Activated T-helper 1 cell treated with Interleukin-2 at 50 U/mL for 16 hours (primary cell): ENCODE measurements at regions not wholly inside any gene's neighbourhood (a gene's known extent, or its start where the extent isn't known, plus 50 kb on each side); places are given as distances from the start of the nearest gene placed in this dataset.
"Not testable (repeated sequence)": the region's sequence is repeated elsewhere in the genome, so short reads cannot be mapped to it uniquely, and the experiment has no call there.

ENCODE experiments used
- DNase-seq: peaks from one replicate; pipeline ENCODE4 v3.0.0-alpha.2; 2020; ENCODE audit warnings: low read depth

GRCh38 chr21:15932726-15933125 lies 202.9 kb downstream of the USP25 start:
- DNase-seq: no peak

GRCh38 chr21:15935530-15935929 lies 205.7 kb downstream of the USP25 start:
- no peak for DNase-seq

GRCh38 chr21:15943009-15943666 lies 213.4 kb downstream of the USP25 start:
- no peak for DNase-seq

GRCh38 chr21:15947677-15948076 lies 217.9 kb downstream of the USP25 start:
- no peak for DNase-seq

- no peak for DNase-seq
Measured at GRCh38 chr21:15953551-15954116, 223.9 kb downstream of the USP25 start.

- no peak for DNase-seq
Measured at GRCh38 chr21:15964236-15964855, 234.6 kb downstream of the USP25 start.

GRCh38 chr21:15966231-15966630 lies 236.4 kb downstream of the USP25 start:
- no peak for DNase-seq

- DNase-seq: no peak
Measured at GRCh38 chr21:15966651-15967050, 236.9 kb downstream of the USP25 start.

GRCh38 chr21:15967661-15968060 lies 237.9 kb downstream of the USP25 start:
- DNase-seq: no peak

GRCh38 chr21:15968776-15969310 lies 239.1 kb downstream of the USP25 start:
- no peak for DNase-seq

GRCh38 chr21:15976807-15977206 lies 247.0 kb downstream of the USP25 start:
- DNase-seq: no peak

- DNase-seq: no peak
Measured at GRCh38 chr21:15978215-15978738, 248.5 kb downstream of the USP25 start.

- not testable (repeated sequence) for DNase-seq
Measured at GRCh38 chr21:15979493-15979892, 249.7 kb downstream of the USP25 start.

- no peak for DNase-seq
Measured at GRCh38 chr21:15986277-15986676, 256.5 kb downstream of the USP25 start.

- no peak for DNase-seq
Measured at GRCh38 chr21:15992171-15992570, 262.4 kb downstream of the USP25 start.

GRCh38 chr21:15993951-15994350 lies 264.2 kb downstream of the USP25 start:
- DNase-seq: no peak

GRCh38 chr21:15999741-16000140 lies 270.0 kb downstream of the USP25 start:
- DNase-seq: no peak

GRCh38 chr21:16002874-16003466 lies 273.2 kb downstream of the USP25 start:
- DNase-seq: no peak

- DNase-seq: no peak
Measured at GRCh38 chr21:16004086-16004485, 274.3 kb downstream of the USP25 start.

GRCh38 chr21:16004523-16004922 lies 274.7 kb downstream of the USP25 start:
- no peak for DNase-seq

GRCh38 chr21:16005996-16006395 lies 276.2 kb downstream of the USP25 start:
- DNase-seq: no peak

- DNase-seq: no peak
Measured at GRCh38 chr21:16007943-16008342, 278.2 kb downstream of the USP25 start.

GRCh38 chr21:16011719-16012118 lies 281.9 kb downstream of the USP25 start:
- DNase-seq: no peak
